Smooth muscle cell (in vitro differentiated cells): ENCODE measurements at regions not wholly inside any gene's neighbourhood (a gene's known extent, or its start where the extent isn't known, plus 50 kb on each side); places are given as distances from the start of the nearest gene placed in this dataset.

Source experiments
- DNase-seq: peaks from one replicate; lab custom pipeline; 2025; ENCODE audit not compliant: unreplicated experiment; lab: John Stamatoyannopoulos, UW
- H2AFZ ChIP-seq: fragments of 200-600 bp; sonication (generic); 2 replicates; pipeline ENCODE4 v1.6.0; 2016; ENCODE audit warnings: antibody characterized with exemption, low read depth, mild to moderate bottlenecking
- H3F3A ChIP-seq: fragments of 200-600 bp; sonication (generic); 2 replicates; pipeline ENCODE4 v1.6.0; 2017; ENCODE audit warnings: antibody characterized with exemption, low read depth
- H3K27ac ChIP-seq: fragments of 200-600 bp; sonication (generic); 2 replicates; pipeline ENCODE4 v1.5.1; 2016; ENCODE audit warnings: low read depth, mild to moderate bottlenecking
- H3K27me3 ChIP-seq: fragments of 200-600 bp; sonication (generic); 2 replicates; pipeline ENCODE4 v1.6.1; 2016; ENCODE audit warnings: low read depth, mild to moderate bottlenecking
- H3K36me3 ChIP-seq: fragments of 200-600 bp; sonication (generic); 2 replicates; pipeline ENCODE4 v1.5.1; 2016; ENCODE audit warnings: low read depth
- H3K4me1 ChIP-seq: fragments of 200-600 bp; sonication (generic); 2 replicates; pipeline ENCODE4 v1.5.1; 2016; ENCODE audit warnings: low read depth
- H3K4me2 ChIP-seq: fragments of 200-600 bp; sonication (generic); 2 replicates; pipeline ENCODE4 v1.6.0; 2016; ENCODE audit warnings: mild to moderate bottlenecking
- H3K4me3 ChIP-seq: fragments of 200-600 bp; sonication (generic); 2 replicates; pipeline ENCODE4 v1.5.1; 2016; ENCODE audit warnings: mild to moderate bottlenecking
- H3K79me2 ChIP-seq: fragments of 200-600 bp; sonication (generic); 2 replicates; pipeline ENCODE4 v1.6.0; 2016; ENCODE audit warnings: low read depth, mild to moderate bottlenecking
- H3K9ac ChIP-seq: fragments of 200-600 bp; sonication (generic); 2 replicates; pipeline ENCODE4 v1.6.0; 2016; ENCODE audit warnings: low read depth
- H3K9me3 ChIP-seq: fragments of 200-600 bp; sonication (generic); replicated peaks from 2 replicates; pipeline ENCODE4 v1.5.1; 2016; ENCODE audit warnings: low read depth
- H4K20me1 ChIP-seq: fragments of 200-600 bp; sonication (generic); 2 replicates; pipeline ENCODE4 v1.6.0; 2016; ENCODE audit warnings: low read depth
- WGBS: methylation state at CpG from one replicate; pipeline ENCODE4 v1.1.7; 2016; ENCODE audit warnings: low lambda C conversion rate; 5-methylcytosine and 5-hydroxymethylcytosine counted together
- TF ChIP-seq, protein P1 (sequence below): fragments of 200-600 bp; sonication (generic); IDR thresholded peaks from 2 replicates; pipeline ENCODE4 v1.5.1; 2017; ENCODE audit warnings: borderline replicate concordance, mild to moderate bottlenecking, antibody characterized with exemption; ENCODE audit not compliant: insufficient read depth, poor library complexity, severe bottlenecking

DNA sequence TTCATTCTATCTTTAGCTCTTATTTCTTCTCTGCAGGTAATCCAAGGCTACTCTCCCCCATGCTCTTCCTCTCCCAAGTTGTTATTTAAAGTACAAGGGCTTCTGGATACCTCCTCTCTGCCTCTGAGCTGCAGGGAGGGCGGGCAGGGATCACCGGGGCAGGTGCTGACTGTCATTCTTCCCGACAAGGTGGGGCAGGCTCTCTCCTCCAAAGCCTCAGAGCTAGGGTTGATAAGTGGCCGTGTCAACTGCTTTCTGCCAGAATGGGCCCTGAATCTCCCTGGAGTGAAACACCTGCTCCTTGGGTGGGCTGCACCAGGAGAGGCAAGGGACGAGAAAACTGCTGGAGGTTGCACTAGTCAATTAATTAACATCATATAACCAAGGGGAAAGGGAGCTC lies 250.3 kb downstream of the SLC4A3 start:
- Histone ChIP-seq H3K4me1 (no peaks in the 10 kb centered on the region), H3K9ac (no peak overlapping the region), H4K20me1 (no peaks in the 10 kb centered on the region), H2AFZ (no peak overlapping the region), H3K4me3 (no peak overlapping the region), H3K9me3 (no peaks in the 10 kb centered on the region), H3K36me3 (no peaks in the 10 kb centered on the region), H3F3A (no peaks in the 10 kb centered on the region), H3K27ac (no peak overlapping the region), H3K79me2 (no peaks in the 10 kb centered on the region), H3K4me2 (no peak overlapping the region), H3K27me3 (no peaks in the 10 kb centered on the region)
- no peak for DNase-seq
- 87% methylated on average over 5 of the region's 5 CpGs for WGBS
- TF ChIP-seq, protein P1, sequence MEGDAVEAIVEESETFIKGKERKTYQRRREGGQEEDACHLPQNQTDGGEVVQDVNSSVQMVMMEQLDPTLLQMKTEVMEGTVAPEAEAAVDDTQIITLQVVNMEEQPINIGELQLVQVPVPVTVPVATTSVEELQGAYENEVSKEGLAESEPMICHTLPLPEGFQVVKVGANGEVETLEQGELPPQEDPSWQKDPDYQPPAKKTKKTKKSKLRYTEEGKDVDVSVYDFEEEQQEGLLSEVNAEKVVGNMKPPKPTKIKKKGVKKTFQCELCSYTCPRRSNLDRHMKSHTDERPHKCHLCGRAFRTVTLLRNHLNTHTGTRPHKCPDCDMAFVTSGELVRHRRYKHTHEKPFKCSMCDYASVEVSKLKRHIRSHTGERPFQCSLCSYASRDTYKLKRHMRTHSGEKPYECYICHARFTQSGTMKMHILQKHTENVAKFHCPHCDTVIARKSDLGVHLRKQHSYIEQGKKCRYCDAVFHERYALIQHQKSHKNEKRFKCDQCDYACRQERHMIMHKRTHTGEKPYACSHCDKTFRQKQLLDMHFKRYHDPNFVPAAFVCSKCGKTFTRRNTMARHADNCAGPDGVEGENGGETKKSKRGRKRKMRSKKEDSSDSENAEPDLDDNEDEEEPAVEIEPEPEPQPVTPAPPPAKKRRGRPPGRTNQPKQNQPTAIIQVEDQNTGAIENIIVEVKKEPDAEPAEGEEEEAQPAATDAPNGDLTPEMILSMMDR: no peak

DNA sequence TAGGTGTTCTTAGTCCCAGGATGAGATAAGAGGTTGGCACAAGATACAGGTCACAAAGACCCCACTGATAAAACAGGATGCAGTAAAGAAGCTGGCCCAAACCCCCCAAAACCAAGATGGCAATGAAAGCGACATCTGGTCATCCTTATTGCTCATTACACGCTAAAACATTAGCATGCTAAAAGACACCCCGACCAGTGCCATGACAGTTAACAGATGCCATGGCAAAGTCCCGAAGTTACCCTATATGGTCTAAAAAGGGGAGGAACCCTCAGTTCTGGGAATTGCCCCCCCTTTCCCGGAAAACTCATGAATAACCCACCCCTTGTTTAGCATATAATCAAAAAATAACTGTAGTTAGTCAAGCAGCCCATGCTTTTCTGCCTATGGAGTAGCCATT lies 251.1 kb downstream of the SLC4A3 start:
- TF ChIP-seq, protein P1: no peak
- Histone ChIP-seq H3K9me3 (no peaks in the 10 kb centered on the region), H3K36me3 (no peaks in the 10 kb centered on the region), H3K4me3 (no peak overlapping the region), H3K4me1 (no peaks in the 10 kb centered on the region), H3F3A (no peaks in the 10 kb centered on the region), H4K20me1 (no peaks in the 10 kb centered on the region), H3K4me2 (no peak overlapping the region), H3K79me2 (no peaks in the 10 kb centered on the region), H3K27me3 (no peaks in the 10 kb centered on the region), H3K9ac (no peak overlapping the region), H3K27ac (no peak overlapping the region), H2AFZ (no peak overlapping the region)
- WGBS: 93% methylated on average over 5 of the region's 5 CpGs
- DNase-seq: no peak

DNA sequence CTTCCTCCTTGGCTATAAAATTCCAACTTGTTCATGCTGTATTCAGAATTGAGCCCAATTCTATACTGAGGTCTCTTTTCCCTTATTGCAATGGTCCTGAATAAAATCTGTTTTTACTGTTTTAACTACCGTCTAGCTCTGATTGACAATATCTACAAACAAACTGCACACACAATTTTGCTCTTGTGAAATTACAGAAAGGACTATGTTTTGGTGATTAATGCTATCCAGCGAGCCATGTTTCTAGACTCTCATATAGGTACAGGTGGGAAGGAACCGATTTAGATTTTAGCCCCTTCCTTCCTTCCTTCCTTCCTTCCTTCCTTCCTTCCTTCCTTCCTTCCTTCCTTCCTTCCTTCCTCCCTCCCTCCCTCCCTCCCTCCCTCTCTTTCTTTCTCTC lies 254.4 kb downstream of the SLC4A3 start:
- no peaks in the 10 kb centered on the region for H3K79me2 ChIP-seq
- H3K9me3 ChIP-seq: no peaks in the 10 kb centered on the region
- TF ChIP-seq, protein P1: no peak
- no peak overlapping the region for H3K4me3 ChIP-seq
- H4K20me1 ChIP-seq: no peaks in the 10 kb centered on the region
- DNase-seq: no peak
- no peak overlapping the region for H2AFZ ChIP-seq
- H3K9ac ChIP-seq: no peak overlapping the region
- 98% methylated on average over 3 of the region's 3 CpGs for WGBS
- H3K36me3 ChIP-seq: no peaks in the 10 kb centered on the region
- H3K27me3 ChIP-seq: peaks cover 6% of the 10 kb centered on the region
- no peak overlapping the region for H3K4me2 ChIP-seq
- no peaks in the 10 kb centered on the region for H3F3A ChIP-seq
- H3K27ac ChIP-seq: no peak overlapping the region
- no peaks in the 10 kb centered on the region for H3K4me1 ChIP-seq

DNA sequence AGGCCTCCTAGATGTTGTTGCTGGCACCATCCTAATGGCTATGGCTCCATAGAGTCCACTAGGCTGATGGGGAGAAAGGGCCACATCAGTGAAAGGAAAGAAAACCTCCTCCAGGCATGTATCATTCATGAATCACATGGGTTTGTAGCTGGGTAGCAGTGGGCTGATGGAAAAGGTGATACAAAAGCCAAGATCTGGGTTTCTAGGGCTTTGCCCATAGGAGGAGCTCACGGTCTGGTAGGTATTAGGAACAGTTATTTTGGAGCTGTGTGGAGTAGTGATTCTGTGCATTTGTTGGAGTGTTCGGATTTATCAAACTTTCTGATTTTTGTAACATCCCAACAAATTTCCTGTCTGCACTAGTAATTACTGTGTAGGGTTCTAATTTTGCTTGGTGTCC lies 259.2 kb downstream of the SLC4A3 start:
- Histone ChIP-seq H3K36me3 (no peaks in the 10 kb centered on the region), H3K27ac (no peak overlapping the region), H3K4me1 (no peaks in the 10 kb centered on the region), H3K9me3 (no peaks in the 10 kb centered on the region), H2AFZ (no peak overlapping the region), H3K4me2 (no peak overlapping the region), H4K20me1 (no peaks in the 10 kb centered on the region), H3K27me3 (peaks cover 6% of the 10 kb centered on the region), H3K79me2 (no peaks in the 10 kb centered on the region), H3F3A (no peaks in the 10 kb centered on the region), H3K9ac (no peak overlapping the region), H3K4me3 (no peak overlapping the region)
- no peak for DNase-seq
- TF ChIP-seq, protein P1: no peak
- 74% methylated on average over 2 of the region's 2 CpGs for WGBS
